ENCODE measurements at regions not wholly inside any gene's neighbourhood (a gene's known extent, or its start where the extent isn't known, plus 50 kb on each side); places are given as distances from the start of the nearest gene placed in this dataset.

GRCh38 chr3:13163848-13164382 lies 90.7 kb upstream of the IQSEC1 start:
- Histone ChIP-seq H3K9me3 (no peaks in the 10 kb centered on the region), H3K4me1 (no peaks in the 10 kb centered on the region), H3K36me3 (ENCODE audit: low read depth, missing control alignments) (no peaks in the 10 kb centered on the region), H3K4me3 (no peak overlapping the region), H3K27ac (no peak overlapping the region), H3K27me3 (no peaks in the 10 kb centered on the region)
- DNase-seq, result no peak
- WGBS, 2 donors, result 91 to 94% methylated on average over 15 to 16 of the region's 16 CpGs
- no peak for TF ChIP-seq POLR2A (IDR thresholded peaks at IDR 0.05)
- TF ChIP-seq CTCF (IDR thresholded peaks at IDR 0.05), result no peak
- intact Hi-C loops (cut with DNase I; ENCODE audit: low total_unique reads), result no loop called here

- no peaks in the 10 kb centered on the region for H3K27me3 ChIP-seq
- H3K9me3 ChIP-seq, result no peaks in the 10 kb centered on the region
- H3K36me3 ChIP-seq (ENCODE audit: low read depth, missing control alignments), result no peaks in the 10 kb centered on the region
- WGBS, 2 donors, result 81 to 85% methylated on average over 9 of the region's 9 CpGs
- no peak for TF ChIP-seq CTCF (IDR thresholded peaks at IDR 0.05)
- no peak for TF ChIP-seq POLR2A (IDR thresholded peaks at IDR 0.05)
- intact Hi-C loops (cut with DNase I; ENCODE audit: low total_unique reads), result no loop called here
- no peaks in the 10 kb centered on the region for H3K4me1 ChIP-seq
- H3K4me3 ChIP-seq, result no peak overlapping the region
- no peak overlapping the region for H3K27ac ChIP-seq
- no peak for DNase-seq
Observed at GRCh38 chr3:13162549-13163320, 89.5 kb upstream of the IQSEC1 start.

- Histone ChIP-seq H3K36me3 (ENCODE audit: low read depth, missing control alignments) (no peaks in the 10 kb centered on the region), H3K27ac (no peak overlapping the region), H3K4me1 (no peaks in the 10 kb centered on the region), H3K9me3 (no peaks in the 10 kb centered on the region), H3K27me3 (no peaks in the 10 kb centered on the region), H3K4me3 (no peak overlapping the region)
- intact Hi-C loops (cut with DNase I; ENCODE audit: low total_unique reads), result no loop called here
- 89 to 92% methylated on average over 9 to 18 of the region's 18 CpGs for WGBS, 2 donors
- TF ChIP-seq POLR2A (IDR thresholded peaks at IDR 0.05), result no peak
- TF ChIP-seq CTCF (IDR thresholded peaks at IDR 0.05), result no peak
- no peak for DNase-seq
Observed at GRCh38 chr3:13161771-13162535, 88.7 kb upstream of the IQSEC1 start.

GRCh38 chr3:13161021-13161759 lies 88.0 kb upstream of the IQSEC1 start:
- Histone ChIP-seq H3K9me3 (no peaks in the 10 kb centered on the region), H3K4me1 (no peaks in the 10 kb centered on the region), H3K4me3 (no peak overlapping the region), H3K27ac (no peak overlapping the region), H3K36me3 (ENCODE audit: low read depth, missing control alignments) (no peaks in the 10 kb centered on the region), H3K27me3 (no peaks in the 10 kb centered on the region)
- WGBS, 2 donors, result 85 to 90% methylated on average over 18 to 21 of the region's 21 CpGs
- DNase-seq, result no peak
- intact Hi-C loops (cut with DNase I; ENCODE audit: low total_unique reads), result no loop called here
- TF ChIP-seq POLR2A (IDR thresholded peaks at IDR 0.05) (no peak), CTCF (IDR thresholded peaks at IDR 0.05) (no peak)

All from testis (tissue), 2 donors.